GM19328 (cell line): ENCODE measurements at regions not wholly inside any gene's neighbourhood (a gene's known extent, or its start where the extent isn't known, plus 50 kb on each side); places are given as distances from the start of the nearest gene placed in this dataset.
"Not testable (repeated sequence)": the region's sequence is repeated elsewhere in the genome, so short reads cannot be mapped to it uniquely, and the experiment has no call there.

Experiments
- ATAC-seq: cut with Tn5 transposase; IDR thresholded peaks from one replicate; pipeline ENCODE4 v1.9.1; 2021; ENCODE audit warnings: mild to moderate bottlenecking, moderate library complexity; ENCODE audit not compliant: unreplicated experiment

GRCh38 chr5:103801681-103802080 lies 239.1 kb upstream of the NUDT12 start:
- no peak for ATAC-seq

DNA sequence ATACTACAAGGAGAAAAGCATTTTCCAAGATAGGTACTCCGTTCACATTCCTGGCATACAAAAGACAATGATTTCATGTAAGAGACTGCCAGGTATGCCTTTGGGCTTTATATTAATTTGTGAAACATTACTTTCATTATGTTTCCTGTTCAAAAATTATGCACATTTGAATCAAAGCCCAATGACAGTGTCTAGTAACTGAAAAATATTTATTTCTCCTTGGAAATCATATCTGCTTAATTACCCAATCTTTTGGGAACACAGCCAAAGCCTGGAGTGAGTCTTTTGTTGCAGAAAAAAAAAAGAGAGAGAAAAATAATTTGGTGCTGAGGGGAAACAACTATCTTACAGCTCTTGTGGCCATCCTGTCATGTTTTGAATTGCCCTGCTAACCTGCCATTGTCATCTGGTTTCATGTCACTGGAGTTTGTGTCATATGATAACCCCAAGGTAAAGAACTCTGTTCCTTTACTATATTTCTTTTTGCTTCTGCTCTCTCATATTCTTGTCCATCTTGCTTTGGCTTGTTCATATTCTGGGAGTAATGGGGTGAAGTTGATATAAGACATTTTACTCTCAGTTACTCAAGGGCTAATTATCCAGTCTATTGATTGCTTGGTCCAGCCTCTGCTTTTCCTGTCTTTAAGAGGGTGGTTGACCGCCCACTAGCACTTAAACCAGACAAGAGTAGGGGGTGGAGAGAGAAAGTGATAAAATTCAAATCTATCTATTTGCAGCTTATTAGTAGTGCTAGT lies 238.3 kb upstream of the NUDT12 start:
- no peak for ATAC-seq

- no peak for ATAC-seq
Measured at GRCh38 chr5:103793595-103794182, 231.1 kb upstream of the NUDT12 start.

- no peak for ATAC-seq
Measured at GRCh38 chr5:103785569-103785968, 223.0 kb upstream of the NUDT12 start.

- ATAC-seq = no peak
Measured at GRCh38 chr5:103783669-103784068, 221.1 kb upstream of the NUDT12 start.

DNA sequence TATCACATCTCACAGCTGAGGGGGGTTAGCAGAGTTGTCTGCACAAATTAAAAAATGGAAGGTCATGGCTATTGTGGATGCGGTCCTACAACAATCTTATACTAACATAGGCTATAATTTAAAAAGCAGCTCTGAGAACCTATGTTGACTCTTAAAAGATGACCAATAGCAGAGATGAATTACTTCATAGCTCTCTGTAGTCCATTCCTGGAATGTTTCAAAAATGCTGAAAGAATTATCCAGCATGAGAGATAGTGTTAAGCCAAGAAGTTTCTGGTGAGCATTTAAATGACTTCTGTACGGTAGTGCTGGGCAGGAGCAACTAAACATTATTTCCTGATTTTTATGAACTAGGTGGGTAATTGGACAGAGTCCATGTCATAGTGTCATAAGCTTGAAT lies 218.2 kb upstream of the NUDT12 start:
- no peak for ATAC-seq

DNA sequence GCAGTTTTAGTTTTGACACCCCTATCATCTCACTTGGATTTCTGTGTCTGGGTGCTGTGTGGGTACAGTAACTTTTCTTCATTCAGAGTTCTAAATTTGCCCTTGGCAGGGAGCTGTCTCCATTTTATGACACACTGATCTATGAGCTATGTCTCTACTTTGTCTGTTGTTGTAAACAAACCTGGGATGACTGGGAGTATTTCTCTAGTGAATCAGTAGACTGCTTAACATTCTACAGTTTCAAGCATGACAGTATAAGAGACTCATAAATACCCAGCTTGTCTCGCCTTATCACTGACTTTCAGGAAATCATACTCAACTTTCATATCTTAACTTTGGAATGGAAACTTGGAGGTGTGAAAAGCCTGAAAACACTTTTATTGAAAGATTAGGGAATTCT lies 212.1 kb upstream of the NUDT12 start:
- ATAC-seq = no peak

GRCh38 chr5:103772248-103772647 lies 209.7 kb upstream of the NUDT12 start:
- no peak for ATAC-seq

DNA sequence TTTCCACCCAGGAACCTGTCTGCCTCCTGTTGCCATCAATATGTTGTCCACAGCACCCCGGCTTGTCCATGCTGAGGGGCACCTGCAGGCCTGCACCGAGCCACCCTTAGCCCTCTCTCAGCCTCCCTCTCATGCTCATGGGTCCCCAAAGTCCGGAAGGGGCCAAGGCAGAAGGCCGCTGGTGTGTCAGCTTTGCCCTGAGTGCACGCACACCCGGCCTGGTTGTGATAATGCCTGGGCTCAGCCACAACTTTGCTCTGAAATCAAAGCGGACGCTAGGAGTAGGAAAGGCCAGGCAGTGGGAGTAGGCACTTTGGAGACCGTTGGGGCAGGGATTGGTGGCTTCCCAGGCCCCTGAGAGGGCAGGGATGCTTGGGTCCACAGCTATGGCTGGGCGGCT lies 201.8 kb upstream of the NUDT12 start:
- no peak for ATAC-seq

- ATAC-seq = no peak
Measured at GRCh38 chr5:103758996-103759395, 196.4 kb upstream of the NUDT12 start.

GRCh38 chr5:103755974-103756373 lies 193.4 kb upstream of the NUDT12 start:
- no peak for ATAC-seq

GRCh38 chr5:103745353-103746065 lies 182.9 kb upstream of the NUDT12 start:
- no peak for ATAC-seq

GRCh38 chr5:103744159-103744558 lies 181.6 kb upstream of the NUDT12 start:
- ATAC-seq = no peak

DNA sequence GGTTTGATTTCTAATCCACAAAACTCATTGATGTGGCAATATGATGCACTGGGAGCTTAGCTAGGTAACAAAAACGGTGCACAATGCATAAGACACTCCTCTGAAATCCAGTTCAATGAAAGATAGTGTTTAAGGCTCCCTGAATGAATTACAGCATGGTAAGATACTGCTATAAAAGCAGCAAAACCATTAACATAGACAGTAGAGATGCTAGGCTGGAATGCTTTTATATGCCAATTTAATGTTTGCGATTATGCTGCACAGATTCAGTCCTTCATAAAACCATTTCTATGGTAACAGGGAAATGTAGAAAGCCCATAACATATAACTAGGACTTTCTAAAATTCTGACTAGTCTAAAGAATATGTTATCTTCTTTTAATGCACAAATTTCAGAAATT lies 180.8 kb upstream of the NUDT12 start:
- no peak for ATAC-seq

GRCh38 chr5:103741984-103742383 lies 179.4 kb upstream of the NUDT12 start:
- no peak for ATAC-seq

- not testable (repeated sequence) for ATAC-seq
Measured at GRCh38 chr5:103736343-103736742, 173.8 kb upstream of the NUDT12 start.

GRCh38 chr5:103724271-103724670 lies 161.7 kb upstream of the NUDT12 start:
- no peak for ATAC-seq

DNA sequence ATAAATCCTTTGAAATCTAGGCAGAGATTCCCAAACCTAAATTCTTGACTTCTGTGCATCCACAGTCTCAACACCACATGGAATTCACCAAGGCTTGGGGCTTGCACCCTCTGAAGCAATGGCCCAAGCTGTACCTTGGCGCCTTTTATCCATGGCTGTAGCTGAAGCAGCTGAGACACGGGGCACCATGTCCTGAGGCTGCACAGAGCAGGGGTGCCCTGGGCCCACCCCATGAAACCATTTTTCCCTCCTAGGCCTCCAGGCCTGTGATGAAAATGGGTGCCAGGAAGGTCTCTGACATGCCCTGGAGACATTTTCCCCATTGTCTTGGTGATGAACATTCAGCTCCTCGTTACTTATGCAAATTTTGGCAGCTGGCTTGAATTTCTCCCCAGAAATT lies 158.6 kb upstream of the NUDT12 start:
- ATAC-seq = no peak

DNA sequence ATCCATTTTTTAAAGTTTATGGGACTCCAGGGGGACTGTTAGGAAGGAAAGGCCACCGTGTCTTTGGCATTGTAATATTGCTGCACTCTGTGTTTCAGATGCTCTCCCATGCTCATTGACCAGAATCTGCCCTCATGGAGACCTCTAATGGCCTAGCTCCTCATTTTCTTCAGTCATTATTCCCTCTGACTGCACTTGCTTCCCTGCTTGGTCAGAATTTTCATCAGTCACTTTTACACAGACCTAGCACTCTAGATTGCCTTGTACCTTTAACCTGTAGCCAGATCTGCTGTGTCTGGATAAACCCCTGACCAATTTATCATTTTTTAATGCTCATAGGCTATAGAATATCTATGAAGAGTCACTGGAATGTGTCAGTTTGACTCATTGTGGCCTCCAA lies 155.5 kb upstream of the NUDT12 start:
- no peak for ATAC-seq

GRCh38 chr5:103708601-103709000 lies 146.0 kb upstream of the NUDT12 start:
- no peak for ATAC-seq

- no peak for ATAC-seq
Measured at GRCh38 chr5:103706939-103707682, 144.5 kb upstream of the NUDT12 start.
